ENCODE measurements at regions not wholly inside any gene's neighbourhood (a gene's known extent, or its start where the extent isn't known, plus 50 kb on each side); places are given as distances from the start of the nearest gene placed in this dataset.

- DNase-seq (ENCODE audit: low spot score), result no peak
- H3K4ac ChIP-seq (ENCODE audit: low read length), result no peak overlapping the region
- no peak overlapping the region for H4K8ac ChIP-seq (ENCODE audit: low read depth, low read length)
- no peak overlapping the region for H2AFZ ChIP-seq (ENCODE audit: low read length)
- WGBS, 2 donors (ENCODE audit: extremely low coverage in 2 of 2, insufficient read length in 2 of 2, insufficient replicate concordance in 1 of 2), result no CpG with 5 or more reads among the region's 2 CpGs
- H3K14ac ChIP-seq (ENCODE audit: low read length), result no peak overlapping the region
- H3K23ac ChIP-seq (ENCODE audit: low read depth, low read length, poor library complexity), result no peak overlapping the region
- no peaks in the 10 kb centered on the region for H3K79me1 ChIP-seq (ENCODE audit: low read depth, low read length)
- H3K27ac ChIP-seq (replicated peaks; ENCODE audit: low read length), result no peak overlapping the region
- H3K18ac ChIP-seq (ENCODE audit: low read length), result no peak overlapping the region
- no peak overlapping the region for H3K4me2 ChIP-seq (ENCODE audit: insufficient read depth, low read length, poor library complexity, severe bottlenecking)
- H3K9me3 ChIP-seq (replicated peaks in 1 of 2; ENCODE audit: control insufficient read depth in 2 of 2, insufficient read depth in 1 of 2, low read depth in 1 of 2, low read length in 2 of 2), result peaks cover 0 to 2% of the 10 kb centered on the region in 2 donors
- H3K36me3 ChIP-seq (replicated peaks in 1 of 2; ENCODE audit: control insufficient read depth in 2 of 2, insufficient read depth in 2 of 2, low read length in 2 of 2), result no peaks in the 10 kb centered on the region
- no peak overlapping the region for H2BK120ac ChIP-seq (ENCODE audit: low read depth, low read length)
- no peak overlapping the region for H2BK15ac ChIP-seq (ENCODE audit: low read length)
- H3K27me3 ChIP-seq (ENCODE audit: control insufficient read depth in 3 of 3, insufficient read depth in 3 of 3, low read depth in 1 of 3, low read length in 3 of 3), result no peaks in the 10 kb centered on the region
- no peaks in the 10 kb centered on the region for H3K4me1 ChIP-seq (ENCODE audit: control insufficient read depth in 2 of 2, insufficient read depth in 1 of 2, low read depth in 1 of 2, low read length in 2 of 2)
- no peak overlapping the region for H2BK5ac ChIP-seq (ENCODE audit: low read length)
- H4K91ac ChIP-seq (ENCODE audit: low read depth, low read length, poor library complexity), result no peak overlapping the region
- H2BK12ac ChIP-seq (ENCODE audit: low read length), result no peak overlapping the region
- no peak overlapping the region for H2AK5ac ChIP-seq (ENCODE audit: low read depth, low read length)
- no peak overlapping the region for H3K4me3 ChIP-seq (ENCODE audit: low read length in 2 of 2)
- H3K9ac ChIP-seq (ENCODE audit: low read depth, low read length, poor library complexity), result no peak overlapping the region
These were observed 536.7 kb upstream of the TNP1 start for GRCh38 chr2:217396586-217396985.

GRCh38 chr2:217396165-217396564 lies 536.3 kb upstream of the TNP1 start:
- Histone ChIP-seq H3K4me3 (ENCODE audit: low read length in 2 of 2) (no peak overlapping the region), H2BK15ac (ENCODE audit: low read length) (no peak overlapping the region), H3K9me3 (replicated peaks in 1 of 2; ENCODE audit: control insufficient read depth in 2 of 2, insufficient read depth in 1 of 2, low read depth in 1 of 2, low read length in 2 of 2) (peaks cover under 1 to 2% of the 10 kb centered on the region in 2 donors)

GRCh38 chr2:217394510-217395351 lies 534.9 kb upstream of the TNP1 start:
- no CpG with 5 or more reads among the region's 8 CpGs for WGBS, 2 donors (ENCODE audit: extremely low coverage in 2 of 2, insufficient read length in 2 of 2, insufficient replicate concordance in 1 of 2)
- H2BK5ac ChIP-seq (ENCODE audit: low read length), result no peak overlapping the region
- H3K4me1 ChIP-seq (ENCODE audit: control insufficient read depth in 2 of 2, insufficient read depth in 1 of 2, low read depth in 1 of 2, low read length in 2 of 2), result no peaks in the 10 kb centered on the region
- no peak overlapping the region for H2BK15ac ChIP-seq (ENCODE audit: low read length)
- no peak overlapping the region for H2AK5ac ChIP-seq (ENCODE audit: low read depth, low read length)
- H4K8ac ChIP-seq (ENCODE audit: low read depth, low read length), result no peak overlapping the region
- H3K36me3 ChIP-seq (replicated peaks in 1 of 2; ENCODE audit: control insufficient read depth in 2 of 2, insufficient read depth in 2 of 2, low read length in 2 of 2), result no peaks in the 10 kb centered on the region
- no peak overlapping the region for H3K14ac ChIP-seq (ENCODE audit: low read length)
- no peak overlapping the region for H2AFZ ChIP-seq (ENCODE audit: low read length)
- H4K91ac ChIP-seq (ENCODE audit: low read depth, low read length, poor library complexity), result no peak overlapping the region
- H3K4ac ChIP-seq (ENCODE audit: low read length), result no peak overlapping the region
- H3K27ac ChIP-seq (replicated peaks; ENCODE audit: low read length), result no peak overlapping the region
- no peaks in the 10 kb centered on the region for H3K27me3 ChIP-seq (ENCODE audit: control insufficient read depth in 3 of 3, insufficient read depth in 3 of 3, low read depth in 1 of 3, low read length in 3 of 3)
- H3K9ac ChIP-seq (ENCODE audit: low read depth, low read length, poor library complexity), result no peak overlapping the region
- no peak overlapping the region for H2BK120ac ChIP-seq (ENCODE audit: low read depth, low read length)
- DNase-seq (ENCODE audit: low spot score), result no peak
- H3K4me3 ChIP-seq (ENCODE audit: low read length in 2 of 2), result no peak overlapping the region
- no peak overlapping the region for H3K18ac ChIP-seq (ENCODE audit: low read length)
- H3K9me3 ChIP-seq (replicated peaks in 1 of 2; ENCODE audit: control insufficient read depth in 2 of 2, insufficient read depth in 1 of 2, low read depth in 1 of 2, low read length in 2 of 2), result peaks cover 2 to 11% of the 10 kb centered on the region in 2 donors
- H3K4me2 ChIP-seq (ENCODE audit: insufficient read depth, low read length, poor library complexity, severe bottlenecking), result no peak overlapping the region
- no peaks in the 10 kb centered on the region for H3K79me1 ChIP-seq (ENCODE audit: low read depth, low read length)
- no peak overlapping the region for H2BK12ac ChIP-seq (ENCODE audit: low read length)
- no peak overlapping the region for H3K23ac ChIP-seq (ENCODE audit: low read depth, low read length, poor library complexity)

More at GRCh38 chr2:217396165-217396564, 536.3 kb upstream of the TNP1 start:
- Histone ChIP-seq H3K4me1 (ENCODE audit: control insufficient read depth in 2 of 2, insufficient read depth in 1 of 2, low read depth in 1 of 2, low read length in 2 of 2) (no peaks in the 10 kb centered on the region), H3K27ac (replicated peaks; ENCODE audit: low read length) (no peak overlapping the region), H3K18ac (ENCODE audit: low read length) (no peak overlapping the region), H3K23ac (ENCODE audit: low read depth, low read length, poor library complexity) (no peak overlapping the region), H4K91ac (ENCODE audit: low read depth, low read length, poor library complexity) (no peak overlapping the region), H2BK120ac (ENCODE audit: low read depth, low read length) (no peak overlapping the region), H2BK12ac (ENCODE audit: low read length) (no peak overlapping the region), H3K27me3 (ENCODE audit: control insufficient read depth in 3 of 3, insufficient read depth in 3 of 3, low read depth in 1 of 3, low read length in 3 of 3) (no peaks in the 10 kb centered on the region), H3K4me2 (ENCODE audit: insufficient read depth, low read length, poor library complexity, severe bottlenecking) (no peak overlapping the region), H3K14ac (ENCODE audit: low read length) (no peak overlapping the region), H3K79me1 (ENCODE audit: low read depth, low read length) (no peaks in the 10 kb centered on the region), H3K36me3 (replicated peaks in 1 of 2; ENCODE audit: control insufficient read depth in 2 of 2, insufficient read depth in 2 of 2, low read length in 2 of 2) (no peaks in the 10 kb centered on the region), H3K4ac (ENCODE audit: low read length) (no peak overlapping the region), H3K9ac (ENCODE audit: low read depth, low read length, poor library complexity) (no peak overlapping the region), H4K8ac (ENCODE audit: low read depth, low read length) (no peak overlapping the region), H2AK5ac (ENCODE audit: low read depth, low read length) (no peak overlapping the region), H2BK5ac (ENCODE audit: low read length) (no peak overlapping the region), H2AFZ (ENCODE audit: low read length) (no peak overlapping the region)
- WGBS, 2 donors (ENCODE audit: extremely low coverage in 2 of 2, insufficient read length in 2 of 2, insufficient replicate concordance in 1 of 2), result no CpG with 5 or more reads among the region's 2 CpGs
- no peak for DNase-seq (ENCODE audit: low spot score)

GRCh38 chr2:217393585-217394032 lies 533.7 kb upstream of the TNP1 start:
- Histone ChIP-seq H2BK12ac (ENCODE audit: low read length) (no peak overlapping the region), H2BK15ac (ENCODE audit: low read length) (no peak overlapping the region), H3K4me1 (ENCODE audit: control insufficient read depth in 2 of 2, insufficient read depth in 1 of 2, low read depth in 1 of 2, low read length in 2 of 2) (no peaks in the 10 kb centered on the region), H3K14ac (ENCODE audit: low read length) (no peak overlapping the region), H3K27ac (replicated peaks; ENCODE audit: low read length) (no peak overlapping the region), H3K36me3 (replicated peaks in 1 of 2; ENCODE audit: control insufficient read depth in 2 of 2, insufficient read depth in 2 of 2, low read length in 2 of 2) (no peaks in the 10 kb centered on the region), H3K79me1 (ENCODE audit: low read depth, low read length) (no peaks in the 10 kb centered on the region), H2BK5ac (ENCODE audit: low read length) (no peak overlapping the region), H3K4me3 (ENCODE audit: low read length in 2 of 2) (no peak overlapping the region), H3K9me3 (replicated peaks in 1 of 2; ENCODE audit: control insufficient read depth in 2 of 2, insufficient read depth in 1 of 2, low read depth in 1 of 2, low read length in 2 of 2) (peaks cover 2 to 11% of the 10 kb centered on the region in 2 donors), H3K18ac (ENCODE audit: low read length) (no peak overlapping the region), H4K91ac (ENCODE audit: low read depth, low read length, poor library complexity) (no peak overlapping the region), H3K4ac (ENCODE audit: low read length) (no peak overlapping the region), H3K9ac (ENCODE audit: low read depth, low read length, poor library complexity) (no peak overlapping the region), H2BK120ac (ENCODE audit: low read depth, low read length) (no peak overlapping the region), H3K23ac (ENCODE audit: low read depth, low read length, poor library complexity) (no peak overlapping the region), H2AFZ (ENCODE audit: low read length) (no peak overlapping the region), H4K8ac (ENCODE audit: low read depth, low read length) (no peak overlapping the region), H3K4me2 (ENCODE audit: insufficient read depth, low read length, poor library complexity, severe bottlenecking) (no peak overlapping the region), H2AK5ac (ENCODE audit: low read depth, low read length) (no peak overlapping the region), H3K27me3 (ENCODE audit: control insufficient read depth in 3 of 3, insufficient read depth in 3 of 3, low read depth in 1 of 3, low read length in 3 of 3) (no peaks in the 10 kb centered on the region)
- WGBS, 2 donors (ENCODE audit: extremely low coverage in 2 of 2, insufficient read length in 2 of 2, insufficient replicate concordance in 1 of 2), result no CpG with 5 or more reads among the region's 4 CpGs
- no peak for DNase-seq (ENCODE audit: low spot score)

Data from neuronal stem cell (in vitro differentiated cells).